ENCODE measurements at regions not wholly inside any gene's neighbourhood (a gene's known extent, or its start where the extent isn't known, plus 50 kb on each side); places are given as distances from the start of the nearest gene placed in this dataset.

DNA sequence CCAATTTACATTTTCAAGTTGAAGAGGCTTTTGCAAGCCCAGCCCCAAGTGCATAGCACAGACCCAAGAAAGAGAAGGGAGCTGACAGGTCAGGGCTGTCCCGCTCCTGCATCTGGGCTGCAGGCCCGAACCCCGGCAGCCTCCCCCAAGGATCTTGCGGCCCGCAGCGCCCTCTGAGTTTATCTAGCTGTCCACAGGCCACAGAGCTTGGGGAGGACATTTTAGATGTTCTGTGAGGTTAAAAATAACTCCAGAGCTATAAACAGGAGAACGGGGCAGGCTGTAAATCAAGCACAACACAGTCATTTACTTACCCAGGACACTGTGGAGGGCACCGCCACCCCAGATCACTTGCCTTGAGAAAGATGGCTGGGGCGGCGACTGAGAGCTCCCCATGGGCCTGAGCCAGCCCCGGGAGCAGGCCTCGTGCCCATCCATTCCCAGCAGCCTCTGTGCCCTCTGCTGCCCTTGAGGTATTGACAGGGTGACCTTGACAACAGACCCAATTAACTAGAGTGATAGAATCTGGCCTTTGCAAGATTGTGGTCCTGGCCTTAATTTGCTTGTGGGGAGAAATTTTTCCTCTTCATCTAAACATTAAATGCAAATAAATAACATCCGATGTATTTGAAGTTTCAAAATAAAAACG lies 563.0 kb downstream of the TCERG1L start:
- no peaks in the 10 kb centered on the region for H3K36me3 ChIP-seq (ENCODE audit: control insufficient read depth in 4 of 4, insufficient read depth in 4 of 4, low read length in 3 of 4)
- no peak overlapping the region for H3K27ac ChIP-seq (ENCODE audit: insufficient read depth in 1 of 2, low read depth in 1 of 2, low read length in 2 of 2, poor library complexity in 1 of 2, severe bottlenecking in 2 of 2)
- no peak overlapping the region for H3K4me3 ChIP-seq (ENCODE audit: control insufficient read depth in 1 of 7, extremely low read depth in 1 of 7, insufficient read depth in 4 of 7, low read depth in 2 of 7, low read length in 6 of 7)
- ChIA-PET POLR2A (no interaction called here), CTCF (no interaction called here)
- DNase-seq = no peak
- peaks cover 0 to 15% (median 0%) of the 10 kb centered on the region in 5 experiments for H3K27me3 ChIP-seq (replicated peaks in 2 of 5; ENCODE audit: control insufficient read depth in 4 of 5, insufficient read depth in 5 of 5, low read length in 4 of 5)
- WGBS (ENCODE audit: insufficient coverage) = 81% methylated on average over 7 of the region's 14 CpGs
- no peaks in the 10 kb centered on the region for H3K9me3 ChIP-seq (ENCODE audit: control extremely low read depth in 1 of 5, control insufficient read depth in 4 of 5, insufficient read depth in 2 of 5, low read depth in 1 of 5, low read length in 4 of 5)
- no peaks in the 10 kb centered on the region for H3K4me1 ChIP-seq (ENCODE audit: control extremely low read depth in 1 of 4, control insufficient read depth in 4 of 4, insufficient read depth in 4 of 4, low read length in 3 of 4)

GRCh38 chr10:130749911-130750310 lies 561.6 kb downstream of the TCERG1L start:
- ChIA-PET CTCF (no interaction called here), POLR2A (no interaction called here)
- Histone ChIP-seq H3K27ac (ENCODE audit: insufficient read depth in 1 of 2, low read depth in 1 of 2, low read length in 2 of 2, poor library complexity in 1 of 2, severe bottlenecking in 2 of 2) (no peak overlapping the region), H3K4me1 (ENCODE audit: control extremely low read depth in 1 of 4, control insufficient read depth in 4 of 4, insufficient read depth in 4 of 4, low read length in 3 of 4) (no peaks in the 10 kb centered on the region), H3K9me3 (ENCODE audit: control extremely low read depth in 1 of 5, control insufficient read depth in 4 of 5, insufficient read depth in 2 of 5, low read depth in 1 of 5, low read length in 4 of 5) (peaks cover 0 to 2% (median 0%) of the 10 kb centered on the region in 5 experiments), H3K36me3 (ENCODE audit: control insufficient read depth in 4 of 4, insufficient read depth in 4 of 4, low read length in 3 of 4) (no peaks in the 10 kb centered on the region), H3K27me3 (replicated peaks in 2 of 5; ENCODE audit: control insufficient read depth in 4 of 5, insufficient read depth in 5 of 5, low read length in 4 of 5) (peaks cover 0 to 12% (median 0%) of the 10 kb centered on the region in 5 experiments), H3K4me3 (ENCODE audit: control insufficient read depth in 1 of 7, extremely low read depth in 1 of 7, insufficient read depth in 4 of 7, low read depth in 2 of 7, low read length in 6 of 7) (no peak overlapping the region)
- WGBS (ENCODE audit: insufficient coverage) = 58% methylated on average over 2 of the region's 2 CpGs
- no peak for DNase-seq

GRCh38 chr10:130750441-130750840 lies 561.1 kb downstream of the TCERG1L start:
- no peak for DNase-seq
- H3K36me3 ChIP-seq (ENCODE audit: control insufficient read depth in 4 of 4, insufficient read depth in 4 of 4, low read length in 3 of 4) = no peaks in the 10 kb centered on the region
- peaks cover 0 to 6% (median 0%) of the 10 kb centered on the region in 5 experiments for H3K9me3 ChIP-seq (ENCODE audit: control extremely low read depth in 1 of 5, control insufficient read depth in 4 of 5, insufficient read depth in 2 of 5, low read depth in 1 of 5, low read length in 4 of 5)
- POLR2A ChIA-PET = no interaction called here
- H3K4me3 ChIP-seq (ENCODE audit: control insufficient read depth in 1 of 7, extremely low read depth in 1 of 7, insufficient read depth in 4 of 7, low read depth in 2 of 7, low read length in 6 of 7) = no peak overlapping the region
- CTCF ChIA-PET = no interaction called here
- WGBS (ENCODE audit: insufficient coverage) = 58% methylated on average over 2 of the region's 2 CpGs
- H3K27ac ChIP-seq (ENCODE audit: insufficient read depth in 1 of 2, low read depth in 1 of 2, low read length in 2 of 2, poor library complexity in 1 of 2, severe bottlenecking in 2 of 2) = no peak overlapping the region
- H3K4me1 ChIP-seq (ENCODE audit: control extremely low read depth in 1 of 4, control insufficient read depth in 4 of 4, insufficient read depth in 4 of 4, low read length in 3 of 4) = no peaks in the 10 kb centered on the region
- H3K27me3 ChIP-seq (replicated peaks in 2 of 5; ENCODE audit: control insufficient read depth in 4 of 5, insufficient read depth in 5 of 5, low read length in 4 of 5) = peaks cover 0 to 12% (median 0%) of the 10 kb centered on the region in 5 experiments

GRCh38 chr10:130751106-130751840 lies 560.2 kb downstream of the TCERG1L start:
- DNase-seq = no peak
- POLR2A ChIA-PET = no interaction called here
- H3K27ac ChIP-seq (ENCODE audit: insufficient read depth in 1 of 2, low read depth in 1 of 2, low read length in 2 of 2, poor library complexity in 1 of 2, severe bottlenecking in 2 of 2) = no peak overlapping the region
- no peaks in the 10 kb centered on the region for H3K4me1 ChIP-seq (ENCODE audit: control extremely low read depth in 1 of 4, control insufficient read depth in 4 of 4, insufficient read depth in 4 of 4, low read length in 3 of 4)
- no peak overlapping the region for H3K4me3 ChIP-seq (ENCODE audit: control insufficient read depth in 1 of 7, extremely low read depth in 1 of 7, insufficient read depth in 4 of 7, low read depth in 2 of 7, low read length in 6 of 7)
- 91% methylated on average over 13 of the region's 15 CpGs for WGBS (ENCODE audit: insufficient coverage)
- CTCF ChIA-PET = no interaction called here
- peaks cover 0 to 8% (median 0%) of the 10 kb centered on the region in 5 experiments for H3K9me3 ChIP-seq (ENCODE audit: control extremely low read depth in 1 of 5, control insufficient read depth in 4 of 5, insufficient read depth in 2 of 5, low read depth in 1 of 5, low read length in 4 of 5)
- no peaks in the 10 kb centered on the region for H3K36me3 ChIP-seq (ENCODE audit: control insufficient read depth in 4 of 4, insufficient read depth in 4 of 4, low read length in 3 of 4)
- peaks cover 0 to 11% (median 0%) of the 10 kb centered on the region in 5 experiments for H3K27me3 ChIP-seq (replicated peaks in 2 of 5; ENCODE audit: control insufficient read depth in 4 of 5, insufficient read depth in 5 of 5, low read length in 4 of 5)

- H3K4me1 ChIP-seq (ENCODE audit: control extremely low read depth in 1 of 4, control insufficient read depth in 4 of 4, insufficient read depth in 4 of 4, low read length in 3 of 4) = no peaks in the 10 kb centered on the region
- ChIA-PET CTCF (no interaction called here), POLR2A (no interaction called here)
- no peak for DNase-seq
- 76% methylated on average over 4 of the region's 8 CpGs for WGBS (ENCODE audit: insufficient coverage)
- peaks cover 0 to 8% (median 0%) of the 10 kb centered on the region in 5 experiments for H3K9me3 ChIP-seq (ENCODE audit: control extremely low read depth in 1 of 5, control insufficient read depth in 4 of 5, insufficient read depth in 2 of 5, low read depth in 1 of 5, low read length in 4 of 5)
- no peaks in the 10 kb centered on the region for H3K36me3 ChIP-seq (ENCODE audit: control insufficient read depth in 4 of 4, insufficient read depth in 4 of 4, low read length in 3 of 4)
- H3K4me3 ChIP-seq (ENCODE audit: control insufficient read depth in 1 of 7, extremely low read depth in 1 of 7, insufficient read depth in 4 of 7, low read depth in 2 of 7, low read length in 6 of 7) = no peak overlapping the region
- H3K27ac ChIP-seq (ENCODE audit: insufficient read depth in 1 of 2, low read depth in 1 of 2, low read length in 2 of 2, poor library complexity in 1 of 2, severe bottlenecking in 2 of 2) = no peak overlapping the region
- H3K27me3 ChIP-seq (replicated peaks in 2 of 5; ENCODE audit: control insufficient read depth in 4 of 5, insufficient read depth in 5 of 5, low read length in 4 of 5) = peaks cover 0 to 11% (median 0%) of the 10 kb centered on the region in 5 experiments
These were observed 559.7 kb downstream of the TCERG1L start for GRCh38 chr10:130751851-130752250.

GRCh38 chr10:130756651-130757050 lies 554.9 kb downstream of the TCERG1L start:
- DNase-seq = no peak
- no peak overlapping the region for H3K4me3 ChIP-seq (ENCODE audit: control insufficient read depth in 1 of 7, extremely low read depth in 1 of 7, insufficient read depth in 4 of 7, low read depth in 2 of 7, low read length in 6 of 7)
- ChIA-PET CTCF (no interaction called here), POLR2A (no interaction called here)
- no peaks in the 10 kb centered on the region for H3K4me1 ChIP-seq (ENCODE audit: control extremely low read depth in 1 of 4, control insufficient read depth in 4 of 4, insufficient read depth in 4 of 4, low read length in 3 of 4)
- no peaks in the 10 kb centered on the region for H3K36me3 ChIP-seq (ENCODE audit: control insufficient read depth in 4 of 4, insufficient read depth in 4 of 4, low read length in 3 of 4)
- no peak overlapping the region for H3K27ac ChIP-seq (ENCODE audit: insufficient read depth in 1 of 2, low read depth in 1 of 2, low read length in 2 of 2, poor library complexity in 1 of 2, severe bottlenecking in 2 of 2)
- WGBS (ENCODE audit: insufficient coverage) = 92% methylated on average over 6 of the region's 6 CpGs
- no peaks in the 10 kb centered on the region for H3K27me3 ChIP-seq (replicated peaks in 2 of 5; ENCODE audit: control insufficient read depth in 4 of 5, insufficient read depth in 5 of 5, low read length in 4 of 5)
- peaks cover 0 to 8% (median 0%) of the 10 kb centered on the region in 5 experiments for H3K9me3 ChIP-seq (ENCODE audit: control extremely low read depth in 1 of 5, control insufficient read depth in 4 of 5, insufficient read depth in 2 of 5, low read depth in 1 of 5, low read length in 4 of 5)

GRCh38 chr10:130757271-130757670 lies 554.2 kb downstream of the TCERG1L start:
- Histone ChIP-seq H3K4me3 (ENCODE audit: control insufficient read depth in 1 of 7, extremely low read depth in 1 of 7, insufficient read depth in 4 of 7, low read depth in 2 of 7, low read length in 6 of 7) (no peak overlapping the region), H3K36me3 (ENCODE audit: control insufficient read depth in 4 of 4, insufficient read depth in 4 of 4, low read length in 3 of 4) (no peaks in the 10 kb centered on the region), H3K27me3 (replicated peaks in 2 of 5; ENCODE audit: control insufficient read depth in 4 of 5, insufficient read depth in 5 of 5, low read length in 4 of 5) (no peaks in the 10 kb centered on the region), H3K9me3 (ENCODE audit: control extremely low read depth in 1 of 5, control insufficient read depth in 4 of 5, insufficient read depth in 2 of 5, low read depth in 1 of 5, low read length in 4 of 5) (peaks cover 0 to 10% (median 0%) of the 10 kb centered on the region in 5 experiments), H3K27ac (ENCODE audit: insufficient read depth in 1 of 2, low read depth in 1 of 2, low read length in 2 of 2, poor library complexity in 1 of 2, severe bottlenecking in 2 of 2) (no peak overlapping the region), H3K4me1 (ENCODE audit: control extremely low read depth in 1 of 4, control insufficient read depth in 4 of 4, insufficient read depth in 4 of 4, low read length in 3 of 4) (no peaks in the 10 kb centered on the region)
- no peak for DNase-seq
- ChIA-PET CTCF (no interaction called here), POLR2A (no interaction called here)
- WGBS (ENCODE audit: insufficient coverage) = 95% methylated on average over 5 of the region's 5 CpGs
